GM12878 (cell line): ENCODE measurements at regions not wholly inside any gene's neighbourhood (a gene's known extent, or its start where the extent isn't known, plus 50 kb on each side); places are given as distances from the start of the nearest gene placed in this dataset.

Source experiments
- ATAC-seq: fragments of 200-7000 bp; cut with Tn5 transposase; 3 replicates; pipeline ENCODE4 v1.9.1; 2020; ENCODE audit warnings: mild to moderate bottlenecking, moderate library complexity
- BruUV-seq: library from RNA; stranded (reverse); fragments of 400-500 nt; replicated peaks from 2 replicates; lab custom pipeline; 2021; lab: Mats Ljungman, UMichigan
- CTCF ChIA-PET: fragments of 300-600 bp; sonication (Branson Sonifier 250); formaldehyde crosslinking; extraction: SDS; loops from one replicate; lab custom pipeline; 2021; ENCODE audit warnings: inconsistent platforms; lab: Yijun Ruan, JAX
- POLR2A ChIA-PET: fragments of 350-600 bp; formaldehyde crosslinking; extraction: SDS; loops from one replicate; lab custom pipeline; 2021; ENCODE audit warnings: inconsistent platforms; lab: Charles Lee
- RAD21 ChIA-PET: fragments of 300-600 bp; sonication (Branson Sonifier 250); formaldehyde crosslinking; loops from one replicate; lab custom pipeline; 2023; ENCODE audit warnings: antibody characterized with exemption; ENCODE audit not compliant: unreplicated experiment; lab: Charles Lee
- SMC1A ChIA-PET: fragments of 300-600 bp; sonication (Branson Sonifier 250); formaldehyde crosslinking; loops from one replicate; lab custom pipeline; 2023; ENCODE audit not compliant: unreplicated experiment, uncharacterized antibody; lab: Charles Lee
- DNase-seq: peaks from one replicate; pipeline ENCODE4 v3.0.0-alpha.2; 2011; ENCODE audit warnings: low read depth, low spot score
- FAIRE-seq: peaks from 3 replicates; lab custom pipeline; 2011; peaks lifted over from hg19 to GRCh38; lab: Jason Lieb, UNC
- H2AFZ ChIP-seq: 2 replicates; pipeline ENCODE4 v1.6.0; 2011; ENCODE audit warnings: low read depth, low read length, control low read depth; ENCODE audit not compliant: control insufficient read depth
- H3K27ac ChIP-seq: 2 replicates; pipeline ENCODE4 v1.5.1; 2011; ENCODE audit warnings: control low read depth; ENCODE audit not compliant: control insufficient read depth, insufficient read depth
- H3K27me3 ChIP-seq, 2 experiments: replicated peaks in 1 of 2; 2 replicates each; pipeline versions ENCODE4 v1.6.0 to v1.6.1; 2011; ENCODE audit warnings: low read length in 1 of 2; ENCODE audit not compliant: control insufficient read depth in 2 of 2, insufficient read depth in 2 of 2
- H3K36me3 ChIP-seq, 2 experiments: 2 replicates each; pipeline ENCODE4 v1.5.1; 2011; ENCODE audit warnings: low read length in 1 of 2; ENCODE audit not compliant: control insufficient read depth in 2 of 2, insufficient read depth in 2 of 2
- H3K4me1 ChIP-seq: 2 replicates; pipeline ENCODE4 v1.6.1; 2011; ENCODE audit warnings: mild to moderate bottlenecking, low read length, moderate library complexity, mixed read lengths; ENCODE audit not compliant: control insufficient read depth, insufficient read depth
- H3K4me2 ChIP-seq: 2 replicates; pipeline ENCODE4 v1.6.0; 2011; ENCODE audit warnings: control low read depth; ENCODE audit not compliant: control insufficient read depth, insufficient read depth
- H3K4me3 ChIP-seq: fragments of 200-600 bp; sonication (generic); 2 replicates; pipeline ENCODE4 v1.5.1; 2016
- H3K79me2 ChIP-seq: 2 replicates; pipeline ENCODE4 v1.6.0; 2011; ENCODE audit warnings: low read length; ENCODE audit not compliant: control insufficient read depth, insufficient read depth
- H3K9ac ChIP-seq: 2 replicates; pipeline ENCODE4 v1.8.0; 2011; ENCODE audit warnings: low read length, control low read depth, mixed read lengths; ENCODE audit not compliant: control insufficient read depth, insufficient read depth
- H3K9me3 ChIP-seq: replicated peaks from 3 replicates; pipeline ENCODE4 v1.5.1; 2011; ENCODE audit warnings: mild to moderate bottlenecking, low read length; ENCODE audit not compliant: control insufficient read depth, insufficient read depth
- H4K20me1 ChIP-seq: 2 replicates; pipeline ENCODE4 v1.6.0; 2011; ENCODE audit not compliant: control insufficient read depth, insufficient read depth
- BCL3 ChIP-seq: IDR thresholded peaks from 2 replicates; pipeline ENCODE4 v1.6.1; 2011; ENCODE audit warnings: borderline replicate concordance, low read depth, mild to moderate bottlenecking, moderate library complexity, low read length; ENCODE audit not compliant: insufficient read depth, poor library complexity, severe bottlenecking
- EED ChIP-seq: sonication (generic); IDR thresholded peaks from 2 replicates; pipeline ENCODE4 v1.6.1; 2016; ENCODE audit warnings: antibody characterized with exemption, low read depth
- EGR1 ChIP-seq, 2 experiments: IDR thresholded peaks; 1 replicate in 1 of 2; 2 replicates in 1 of 2; pipeline ENCODE4 v1.6.1; 2011 to 2012; ENCODE audit warnings: low read depth in 2 of 2, low read length in 2 of 2, borderline replicate concordance in 1 of 2, mild to moderate bottlenecking in 1 of 2, moderate library complexity in 1 of 2
- FOXK2 ChIP-seq: fragments of 450-650 bp; IDR thresholded peaks from 2 replicates; pipeline ENCODE4 v1.6.1; 2017; ENCODE audit warnings: mild to moderate bottlenecking, moderate library complexity
- IKZF1 ChIP-seq: fragments of 450-650 bp; conservative IDR thresholded peaks from 2 replicates; pipeline ENCODE4 v1.6.1; 2017; ENCODE audit warnings: antibody characterized with exemption, mild to moderate bottlenecking
- NFIC ChIP-seq: IDR thresholded peaks from 2 replicates; pipeline ENCODE4 v1.6.1; 2012; ENCODE audit warnings: low read depth, mild to moderate bottlenecking, inconsistent platforms, low read length, moderate library complexity
- NFYA ChIP-seq: IDR thresholded peaks from 2 replicates; pipeline ENCODE4 v1.6.1; 2011; ENCODE audit warnings: low read depth, mild to moderate bottlenecking, low read length, improper control_type of control experiment, borderline replicate concordance
- NR2C2 ChIP-seq: IDR thresholded peaks from 2 replicates; pipeline ENCODE4 v1.6.1; 2011; ENCODE audit warnings: borderline replicate concordance, low read depth; ENCODE audit not compliant: control insufficient read depth, insufficient read length
- PAX5 ChIP-seq: IDR thresholded peaks from 2 replicates; pipeline ENCODE4 v1.6.1; 2011; ENCODE audit warnings: low read depth, low read length, borderline replicate concordance
- POLR2A ChIP-seq: IDR thresholded peaks from 2 replicates; pipeline ENCODE4 v1.6.1; 2011; ENCODE audit warnings: low read depth, mild to moderate bottlenecking, low read length
- RBBP5 ChIP-seq: fragments of 200-600 bp; sonication (generic); conservative IDR thresholded peaks from 2 replicates; pipeline ENCODE4 v1.6.1; 2016
- USF2 ChIP-seq: IDR thresholded peaks from 2 replicates; pipeline ENCODE4 v1.6.1; 2011; ENCODE audit warnings: low read depth, low read length, improper control_type of control experiment, borderline replicate concordance
- ZNF274 ChIP-seq: IDR thresholded peaks from one replicate; pipeline ENCODE4 v1.8.0; 2011; ENCODE audit not compliant: insufficient read length, insufficient read depth
- ZNF384 ChIP-seq: IDR thresholded peaks from 2 replicates; pipeline ENCODE4 v1.6.1; 2012; ENCODE audit warnings: low read depth, mild to moderate bottlenecking, low read length, improper control_type of control experiment, borderline replicate concordance
- ZZZ3 ChIP-seq: IDR thresholded peaks from 2 replicates; pipeline ENCODE4 v1.6.1; 2011; ENCODE audit warnings: low read depth; ENCODE audit not compliant: control insufficient read depth, insufficient read length
- in situ Hi-C: fragments of 300-500 bp; cut with MboI; formaldehyde crosslinking; loops from 9 replicates; pipeline ENCODE4 v1.14.3; 2018; ENCODE audit warnings: mixed read lengths
- intact Hi-C: fragments of 100-400 bp; cut with micrococcal nuclease; formaldehyde crosslinking; loops from one replicate; pipeline ENCODE4 v1.14.2; 2022; ENCODE audit not compliant: unreplicated experiment

GRCh38 chr6:74273541-74273940, 577.5 kb downstream of the CD109 start:
- ATAC-seq = no peak
- no peaks in the 10 kb centered on the region for H4K20me1 ChIP-seq
- SMC1A ChIA-PET = no interaction called here
- TF ChIP-seq NFYA (no peak), ZNF274 (no peak), BCL3 (no peak), ZZZ3 (no peak), RBBP5 (no peak), FOXK2 (no peak), USF2 (no peak), ZNF384 (no peak), NR2C2 (no peak), IKZF1 (no peak), NFIC (no peak), EGR1 (IDR thresholded peaks at IDR 0.05; ENCODE audit: borderline replicate concordance in 1 of 2, low read depth in 2 of 2, low read length in 2 of 2) (no peak), EED (no peak), POLR2A (no peak), PAX5 (no peak)
- TF ChIP-seq, all 136 proteins: peak for 0
- Histone ChIP-seq H3K4me1 (no peaks in the 10 kb centered on the region), H3K36me3 (no peaks in the 10 kb centered on the region), H3K4me2 (no peak overlapping the region), H3K4me3 (no peak overlapping the region), H3K27me3 (no peaks in the 10 kb centered on the region), H3K9me3 (no peaks in the 10 kb centered on the region), H3K79me2 (no peaks in the 10 kb centered on the region), H2AFZ (no peak overlapping the region), H3K27ac (no peak overlapping the region), H3K9ac (no peak overlapping the region)
- FAIRE-seq (no peak), DNase-seq (no peak)
- in situ Hi-C loops (no loop called here), intact Hi-C loops (no loop called here)
- POLR2A ChIA-PET = no interaction called here
- CTCF ChIA-PET = interaction anchor here (1.6 kb wide), 1 partner anchor 935 kb away, joined by 3 read pairs; no protein-coding TSS in a partner anchor
- RAD21 ChIA-PET = no interaction called here
- no TSS peak for BruUV-seq
